PC-9 (cell line): ENCODE measurements at regions not wholly inside any gene's neighbourhood (a gene's known extent, or its start where the extent isn't known, plus 50 kb on each side); places are given as distances from the start of the nearest gene placed in this dataset.

ENCODE experiments used
- EZH2 ChIP-seq: fragments of 200-600 bp; sonication (generic); IDR thresholded peaks from 2 replicates; pipeline ENCODE4 v1.8.0; 2017; ENCODE audit warnings: antibody characterized with exemption, low read depth
- TF ChIP-seq, protein P1 (sequence below): fragments of 200-600 bp; sonication (generic); conservative IDR thresholded peaks from 2 replicates; pipeline ENCODE4 v1.6.1; 2017; ENCODE audit warnings: mixed run types, antibody characterized with exemption, mild to moderate bottlenecking, moderate library complexity

DNA sequence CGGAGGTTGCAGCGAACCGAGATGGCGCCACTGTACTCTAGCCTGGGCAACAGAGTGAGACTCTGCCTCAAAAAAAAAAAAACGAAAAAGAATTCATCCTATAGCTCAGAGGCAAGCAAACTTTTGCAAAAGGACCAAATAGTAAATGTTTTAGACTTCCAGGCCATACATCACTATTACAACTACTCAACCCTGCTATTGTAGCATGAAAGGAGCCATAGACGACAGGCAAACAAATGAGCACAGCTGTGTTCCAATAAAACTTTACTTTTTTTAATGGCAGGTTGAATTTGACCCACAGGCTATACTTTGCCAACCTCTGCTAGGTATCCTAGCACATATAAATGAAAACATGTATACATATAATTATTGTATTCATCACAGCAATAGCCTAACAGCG is 58.9 kb upstream of the SLC30A5 start:
- TF ChIP-seq, protein P1, sequence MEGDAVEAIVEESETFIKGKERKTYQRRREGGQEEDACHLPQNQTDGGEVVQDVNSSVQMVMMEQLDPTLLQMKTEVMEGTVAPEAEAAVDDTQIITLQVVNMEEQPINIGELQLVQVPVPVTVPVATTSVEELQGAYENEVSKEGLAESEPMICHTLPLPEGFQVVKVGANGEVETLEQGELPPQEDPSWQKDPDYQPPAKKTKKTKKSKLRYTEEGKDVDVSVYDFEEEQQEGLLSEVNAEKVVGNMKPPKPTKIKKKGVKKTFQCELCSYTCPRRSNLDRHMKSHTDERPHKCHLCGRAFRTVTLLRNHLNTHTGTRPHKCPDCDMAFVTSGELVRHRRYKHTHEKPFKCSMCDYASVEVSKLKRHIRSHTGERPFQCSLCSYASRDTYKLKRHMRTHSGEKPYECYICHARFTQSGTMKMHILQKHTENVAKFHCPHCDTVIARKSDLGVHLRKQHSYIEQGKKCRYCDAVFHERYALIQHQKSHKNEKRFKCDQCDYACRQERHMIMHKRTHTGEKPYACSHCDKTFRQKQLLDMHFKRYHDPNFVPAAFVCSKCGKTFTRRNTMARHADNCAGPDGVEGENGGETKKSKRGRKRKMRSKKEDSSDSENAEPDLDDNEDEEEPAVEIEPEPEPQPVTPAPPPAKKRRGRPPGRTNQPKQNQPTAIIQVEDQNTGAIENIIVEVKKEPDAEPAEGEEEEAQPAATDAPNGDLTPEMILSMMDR: no peak
- no peak for TF ChIP-seq EZH2
